Esophagus squamous epithelium (tissue), 5 donors: ENCODE measurements at regions not wholly inside any gene's neighbourhood (a gene's known extent, or its start where the extent isn't known, plus 50 kb on each side); places are given as distances from the start of the nearest gene placed in this dataset.
"Not testable (repeated sequence)": the region's sequence is repeated elsewhere in the genome, so short reads cannot be mapped to it uniquely, and the experiment has no call there.

Experiments
- DNase-seq: peaks from one replicate; lab custom pipeline; 2025; lab: John Stamatoyannopoulos, UW
- H3K27ac ChIP-seq, 4 donors: fragments of 200-600 bp; sonication (generic); one replicate each; pipeline ENCODE4 v1.5.1; 2016 to 2019; ENCODE audit warnings: mild to moderate bottlenecking in 1 of 4
- H3K27me3 ChIP-seq, 4 donors: fragments of 200-600 bp; sonication (generic); 1 replicate in 3 of 4; 2 replicates in 1 of 4; pipeline versions ENCODE4 v1.5.1 to v1.6.0; 2017 to 2021; ENCODE audit warnings: antibody characterized with exemption in 1 of 4
- H3K36me3 ChIP-seq, 3 donors: fragments of 200-600 bp; sonication (generic); one replicate each; pipeline ENCODE4 v1.5.1; 2016 to 2019
- H3K4me1 ChIP-seq, 3 donors: fragments of 200-600 bp; sonication (generic); one replicate each; pipeline ENCODE4 v1.5.1; 2017 to 2019
- H3K4me3 ChIP-seq, 4 donors: fragments of 200-600 bp; sonication (generic); 1 replicate in 3 of 4; 2 replicates in 1 of 4; pipeline ENCODE4 v1.5.1; 2016 to 2019; ENCODE audit warnings: mild to moderate bottlenecking in 2 of 4, moderate library complexity in 1 of 4
- H3K9me3 ChIP-seq, 3 donors: fragments of 200-600 bp; sonication (generic); one replicate each; pipeline ENCODE4 v1.5.1; 2016 to 2019
- CTCF ChIP-seq, 6 experiments: fragments of 450-650 bp in 4 of 6; fragments of 200-600 bp in 2 of 6; sonication (generic) in 2 of 6; IDR thresholded peaks; one replicate each; pipeline ENCODE4 v1.5.1; 2016 to 2019; ENCODE audit warnings: antibody characterized with exemption in 6 of 6, mild to moderate bottlenecking in 4 of 6, moderate library complexity in 4 of 6
- POLR2A ChIP-seq, 4 donors: fragments of 450-650 bp; IDR thresholded peaks; one replicate each; pipeline ENCODE4 v1.6.1; 2017; ENCODE audit warnings: antibody characterized with exemption in 4 of 4, mild to moderate bottlenecking in 4 of 4, moderate library complexity in 3 of 4
- WGBS, 2 donors: methylation state at CpG; one replicate each; pipeline ENCODE4 v1.1.5; 2018; 5-methylcytosine and 5-hydroxymethylcytosine counted together
- intact Hi-C: fragments of 100-400 bp; cut with DNase I; formaldehyde crosslinking; loops from one replicate; pipeline ENCODE4 v1.15.0; 2022
- donor health status: DM: yes; HTN: yes; CAD: no.

DNA sequence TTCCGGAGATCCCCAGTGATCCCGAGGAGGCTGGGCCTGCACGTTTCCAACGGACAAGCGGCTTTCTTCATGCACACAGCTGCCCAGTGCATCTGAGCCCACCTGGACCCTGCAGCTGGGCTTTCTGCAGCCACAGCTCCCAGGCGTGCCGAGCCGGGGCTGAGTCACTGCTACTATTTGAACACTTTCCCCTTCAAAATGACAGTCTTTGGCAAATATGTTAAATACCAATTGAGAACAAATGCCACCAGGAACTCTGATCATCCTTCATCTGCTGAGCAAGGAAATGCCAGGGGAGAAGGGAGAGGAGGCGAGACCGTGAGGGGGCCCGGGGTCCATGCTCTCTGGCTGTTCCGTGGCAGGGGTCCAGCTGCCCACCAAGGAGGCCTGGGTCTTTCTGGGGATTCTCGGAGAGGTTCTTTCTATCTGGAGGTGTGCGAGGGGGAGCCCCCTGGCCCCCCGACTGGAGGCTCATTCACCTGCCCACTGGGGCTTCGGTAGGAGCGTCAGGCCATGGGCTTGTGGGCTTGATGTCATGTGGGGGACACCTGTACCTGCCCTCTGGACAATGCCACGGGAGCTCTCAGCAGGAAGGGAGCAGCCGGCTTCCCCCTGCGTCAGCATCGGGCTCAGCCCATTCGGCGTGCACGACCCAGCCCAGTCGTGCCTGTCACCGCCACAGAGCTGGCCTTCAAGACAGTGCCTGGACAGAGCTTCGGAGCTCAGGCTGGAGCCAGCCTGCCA is 159.6 kb downstream of the CTTN start:
- Histone ChIP-seq H3K9me3 (no peaks in the 10 kb centered on the region), H3K27ac (no peak overlapping the region), H3K36me3 (no peaks in the 10 kb centered on the region), H3K4me1 (no peaks in the 10 kb centered on the region), H3K27me3 (no peaks in the 10 kb centered on the region), H3K4me3 (no peak overlapping the region)
- 90% methylated on average over 2 of the region's 27 CpGs; no CpG with 5 or more reads in 1 of the 2 donors for WGBS, 2 donors
- intact Hi-C loops = no loop called here
- no peak for TF ChIP-seq CTCF (IDR thresholded peaks at IDR 0.05)
- no peak for TF ChIP-seq POLR2A (IDR thresholded peaks at IDR 0.05)
- DNase-seq = no peak

GRCh38 chr11:70558681-70559080 is 160.4 kb downstream of the CTTN start:
- no peak overlapping the region for H3K27ac ChIP-seq
- no peaks in the 10 kb centered on the region for H3K36me3 ChIP-seq
- TF ChIP-seq CTCF (IDR thresholded peaks at IDR 0.05) = no peak
- no peak for TF ChIP-seq POLR2A (IDR thresholded peaks at IDR 0.05)
- WGBS, 2 donors = 84 to 86% methylated on average over 17 of the region's 17 CpGs
- no peaks in the 10 kb centered on the region for H3K4me1 ChIP-seq
- H3K4me3 ChIP-seq = no peak overlapping the region
- no peaks in the 10 kb centered on the region for H3K9me3 ChIP-seq
- intact Hi-C loops = no loop called here
- no peak for DNase-seq
- peaks cover 0 to 3% (median 0%) of the 10 kb centered on the region in 4 donors for H3K27me3 ChIP-seq

DNA sequence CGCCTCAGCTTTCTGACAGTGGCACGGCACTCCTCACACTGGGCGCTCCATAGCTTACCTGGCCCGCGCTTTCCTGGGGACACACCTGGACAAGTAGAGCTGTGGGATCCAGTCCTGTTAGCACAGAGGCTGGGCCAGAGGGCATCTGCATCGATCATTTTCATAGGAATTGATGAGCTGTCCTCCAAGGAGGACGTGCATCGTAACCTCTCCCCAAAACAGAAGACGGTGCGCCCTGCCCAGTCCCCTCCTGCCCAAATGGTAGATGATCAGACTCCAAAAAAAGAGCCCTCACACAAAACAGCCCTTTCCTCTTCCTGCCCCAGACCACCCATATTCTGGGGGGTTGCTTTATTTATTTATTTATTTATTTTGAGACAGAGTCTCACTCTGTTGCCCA is 161.2 kb downstream of the CTTN start:
- H3K9me3 ChIP-seq = no peaks in the 10 kb centered on the region
- WGBS, 2 donors = 71 to 83% methylated on average over 6 to 7 of the region's 10 CpGs
- TF ChIP-seq CTCF (IDR thresholded peaks at IDR 0.05) (no peak), POLR2A (IDR thresholded peaks at IDR 0.05) (no peak)
- DNase-seq = no peak
- H3K27ac ChIP-seq = no peak overlapping the region
- H3K4me1 ChIP-seq = no peaks in the 10 kb centered on the region
- H3K4me3 ChIP-seq = no peak overlapping the region
- peaks cover 0 to 3% (median 0%) of the 10 kb centered on the region in 4 donors for H3K27me3 ChIP-seq
- intact Hi-C loops = no loop called here
- no peaks in the 10 kb centered on the region for H3K36me3 ChIP-seq

DNA sequence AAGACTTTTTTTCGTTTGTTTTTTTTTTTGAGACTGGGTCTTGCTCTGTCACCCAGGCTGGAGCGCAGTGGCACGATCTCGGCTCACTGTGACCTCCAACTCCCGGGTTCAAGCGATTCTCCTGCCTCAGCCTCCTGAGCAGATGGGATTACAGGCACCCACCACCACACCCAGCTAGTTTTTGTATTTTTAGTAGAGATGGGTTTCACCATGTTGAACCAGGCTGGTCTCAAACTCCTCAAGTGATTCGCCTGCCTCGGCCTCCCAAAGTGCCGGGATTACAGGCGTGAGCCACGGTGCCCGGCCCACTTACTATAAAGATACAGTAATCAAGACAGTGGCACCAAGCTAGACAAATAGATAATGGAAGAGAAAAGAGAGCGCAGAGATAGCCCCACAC is 162.3 kb downstream of the CTTN start:
- H3K27ac ChIP-seq, H3K9me3 ChIP-seq, DNase-seq, H3K36me3 ChIP-seq, H3K4me3 ChIP-seq, H3K4me1 ChIP-seq, intact Hi-C loops, H3K27me3 ChIP-seq: not testable (repeated sequence)
- 88 to 91% methylated on average over 12 to 13 of the region's 13 CpGs for WGBS, 2 donors

DNA sequence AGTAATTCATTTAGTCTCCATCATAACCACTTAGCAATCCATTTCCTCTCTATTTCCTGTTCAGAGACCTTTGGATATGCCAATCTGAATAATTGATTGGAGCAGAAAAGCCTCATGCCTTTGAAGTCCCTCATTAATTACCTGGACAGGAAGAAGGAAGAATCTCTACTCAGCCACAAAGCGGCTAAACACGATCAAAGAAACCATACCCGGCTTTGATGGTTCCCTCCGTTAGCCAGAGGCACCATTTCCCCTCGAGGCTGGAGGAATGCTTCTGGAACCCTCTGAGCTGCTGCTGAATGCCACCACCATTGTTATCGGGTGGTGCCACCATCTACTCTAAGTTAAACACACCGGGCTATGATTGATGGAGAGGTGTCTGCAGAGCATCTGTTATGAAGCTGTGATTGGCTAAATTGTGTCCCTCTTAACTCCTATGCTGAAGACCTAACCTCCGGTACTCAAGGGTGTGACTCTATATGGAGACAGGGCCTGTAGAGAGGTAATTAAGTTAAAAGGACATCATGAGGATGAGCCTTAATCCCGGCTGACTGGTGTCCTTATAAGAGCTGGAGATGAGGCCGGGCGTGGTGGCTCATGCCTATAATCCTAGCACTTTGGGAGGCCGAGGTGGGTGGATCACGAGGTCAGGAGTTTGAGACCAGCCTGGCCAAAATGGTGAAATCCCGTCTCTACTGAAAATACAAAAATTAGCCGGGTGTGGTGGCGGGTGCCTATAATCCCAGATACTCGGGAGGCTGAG is 168.6 kb downstream of the CTTN start:
- Histone ChIP-seq H3K9me3 (no peaks in the 10 kb centered on the region), H3K27ac (no peak overlapping the region), H3K27me3 (peaks cover 0 to 20% (median 0%) of the 10 kb centered on the region in 4 donors), H3K36me3 (no peaks in the 10 kb centered on the region), H3K4me3 (no peak overlapping the region), H3K4me1 (peaks cover 15 to 22% (median 16%) of the 10 kb centered on the region in 3 donors)
- 77 to 81% methylated on average over 17 of the region's 17 CpGs for WGBS, 2 donors
- no peak for DNase-seq
- TF ChIP-seq POLR2A (IDR thresholded peaks at IDR 0.05) (no peak), CTCF (IDR thresholded peaks at IDR 0.05) (no peak)
- intact Hi-C loops = no loop called here
